WERI-Rb-1 (cell line): ENCODE measurements at regions not wholly inside any gene's neighbourhood (a gene's known extent, or its start where the extent isn't known, plus 50 kb on each side); places are given as distances from the start of the nearest gene placed in this dataset.
"Not testable (repeated sequence)": the region's sequence is repeated elsewhere in the genome, so short reads cannot be mapped to it uniquely, and the experiment has no call there.

Source experiments
- DNase-seq: peaks from one replicate; pipeline ENCODE4 v3.0.0-alpha.2; 2020
- H3K27ac ChIP-seq: fragments of 250-450 bp; sonication (Bioruptor Pico); 2 replicates; pipeline ENCODE4 v1.5.1; 2020; ENCODE audit warnings: mild to moderate bottlenecking, moderate library complexity
- H3K27me3 ChIP-seq: fragments of 250-450 bp; sonication (Bioruptor Pico); 2 replicates; pipeline ENCODE4 v1.5.1; 2021; ENCODE audit warnings: mild to moderate bottlenecking, low read depth, moderate library complexity; ENCODE audit not compliant: insufficient read depth, severe bottlenecking
- H3K36me3 ChIP-seq: fragments of 250-450 bp; sonication (Bioruptor Pico); 2 replicates; pipeline ENCODE4 v1.5.1; 2020; ENCODE audit warnings: mild to moderate bottlenecking, moderate library complexity
- H3K4me3 ChIP-seq: 2 replicates; pipeline ENCODE4 v1.5.1; 2011; ENCODE audit warnings: low read depth, mild to moderate bottlenecking, control low read depth, low read length
- H3K9me3 ChIP-seq: fragments of 250-450 bp; sonication (Bioruptor Pico); 2 replicates; pipeline ENCODE4 v1.5.1; 2021; ENCODE audit warnings: mild to moderate bottlenecking, moderate library complexity; ENCODE audit not compliant: severe bottlenecking
- CTCF ChIP-seq: IDR thresholded peaks from 2 replicates; pipeline ENCODE4 v1.5.1; 2011; ENCODE audit warnings: low read depth, mild to moderate bottlenecking, control low read depth, inconsistent platforms, low read length

DNA sequence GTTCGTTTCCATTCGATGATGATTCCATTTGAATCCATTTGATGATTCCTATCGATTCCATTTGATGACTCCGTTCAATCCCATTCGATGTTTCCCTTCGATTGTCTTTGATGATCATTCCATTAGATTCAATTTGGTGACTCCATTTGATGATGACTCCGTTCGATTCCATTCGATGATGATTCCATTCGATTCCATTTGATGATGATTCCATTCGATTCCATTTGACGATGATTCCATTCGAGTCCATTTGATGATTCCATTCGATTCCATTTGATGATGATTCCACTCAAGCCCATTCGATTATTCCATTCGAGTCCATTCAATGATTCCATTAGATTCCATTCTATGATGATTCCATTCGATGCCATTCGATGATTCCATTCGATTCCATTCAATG is 2730.6 kb downstream of the RPIA start:
- H3K27ac ChIP-seq, DNase-seq, H3K36me3 ChIP-seq, H3K4me3 ChIP-seq: not testable (repeated sequence)
- Histone ChIP-seq H3K27me3 (peaks cover 26% of the 10 kb centered on the region), H3K9me3 (peaks cover 19% of the 10 kb centered on the region)

GRCh38 chr2:91427148-91427547 is 2735.7 kb downstream of the RPIA start:
- not testable (repeated sequence) for H3K4me3 ChIP-seq, H3K27me3 ChIP-seq, H3K27ac ChIP-seq, H3K9me3 ChIP-seq, DNase-seq, H3K36me3 ChIP-seq

DNA sequence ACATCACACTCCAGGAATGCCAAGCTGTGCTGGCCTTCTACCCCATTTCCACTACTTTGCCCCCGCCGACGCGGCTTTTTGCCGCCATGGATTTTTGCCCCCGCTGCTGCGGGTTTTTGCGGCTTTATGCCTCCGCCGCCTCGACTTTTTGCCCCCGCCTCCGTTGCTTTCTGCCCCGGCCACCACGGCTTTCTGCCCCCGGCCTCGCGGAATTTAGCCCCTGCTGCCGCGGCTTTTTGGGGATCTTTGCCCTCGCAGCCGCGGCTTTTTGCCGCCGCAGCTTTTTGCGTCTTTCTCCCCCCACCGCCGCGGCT is 2750.4 kb downstream of the RPIA start:
- H3K27me3 ChIP-seq, result peaks cover 16% of the 10 kb centered on the region

DNA sequence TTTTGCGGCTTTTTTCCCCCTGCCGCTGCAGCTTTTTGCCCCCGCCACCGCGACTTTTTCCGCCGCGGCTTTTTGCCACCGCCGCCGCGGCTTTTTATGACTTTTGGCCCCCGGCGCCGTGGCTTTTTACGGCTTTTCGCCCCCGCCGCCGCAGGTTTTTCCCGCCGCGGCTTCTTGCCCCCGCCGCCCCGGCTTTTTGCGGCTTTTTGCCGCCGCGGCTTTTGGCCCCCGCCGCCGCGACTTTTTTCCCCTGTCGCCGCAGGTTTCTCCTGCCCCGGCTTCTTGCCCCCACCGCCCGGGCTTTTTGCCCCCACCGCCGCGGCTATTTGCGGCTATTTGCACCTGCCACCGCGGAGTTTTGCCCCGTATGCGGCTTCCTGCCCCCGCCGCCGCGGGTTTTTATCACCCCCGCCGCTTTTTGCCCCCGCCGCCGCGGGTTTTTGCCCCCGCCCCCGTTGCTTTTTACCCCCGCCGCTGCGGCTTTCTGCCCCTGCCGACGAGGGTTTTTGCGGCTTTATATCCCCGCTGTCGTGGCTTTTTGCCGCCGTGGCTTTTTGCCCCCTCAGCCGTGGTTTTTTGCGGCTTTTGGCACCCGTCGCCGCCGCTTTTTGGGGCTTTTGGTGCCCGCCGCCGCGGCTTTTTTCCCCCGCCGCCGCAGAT is 2750.9 kb downstream of the RPIA start:
- H3K27me3 ChIP-seq, result peaks cover 12% of the 10 kb centered on the region
- H3K27ac ChIP-seq, result no peak overlapping the region
- DNase-seq, result no peak
- no peak for TF ChIP-seq CTCF
- no peak overlapping the region for H3K4me3 ChIP-seq
- H3K36me3 ChIP-seq, result no peaks in the 10 kb centered on the region
- peaks cover 2% of the 10 kb centered on the region for H3K9me3 ChIP-seq

More for the DNA sequence above, 2750.4 kb downstream of the RPIA start:
- not testable (repeated sequence) for H3K27ac ChIP-seq, DNase-seq, H3K4me3 ChIP-seq, H3K9me3 ChIP-seq, H3K36me3 ChIP-seq

DNA sequence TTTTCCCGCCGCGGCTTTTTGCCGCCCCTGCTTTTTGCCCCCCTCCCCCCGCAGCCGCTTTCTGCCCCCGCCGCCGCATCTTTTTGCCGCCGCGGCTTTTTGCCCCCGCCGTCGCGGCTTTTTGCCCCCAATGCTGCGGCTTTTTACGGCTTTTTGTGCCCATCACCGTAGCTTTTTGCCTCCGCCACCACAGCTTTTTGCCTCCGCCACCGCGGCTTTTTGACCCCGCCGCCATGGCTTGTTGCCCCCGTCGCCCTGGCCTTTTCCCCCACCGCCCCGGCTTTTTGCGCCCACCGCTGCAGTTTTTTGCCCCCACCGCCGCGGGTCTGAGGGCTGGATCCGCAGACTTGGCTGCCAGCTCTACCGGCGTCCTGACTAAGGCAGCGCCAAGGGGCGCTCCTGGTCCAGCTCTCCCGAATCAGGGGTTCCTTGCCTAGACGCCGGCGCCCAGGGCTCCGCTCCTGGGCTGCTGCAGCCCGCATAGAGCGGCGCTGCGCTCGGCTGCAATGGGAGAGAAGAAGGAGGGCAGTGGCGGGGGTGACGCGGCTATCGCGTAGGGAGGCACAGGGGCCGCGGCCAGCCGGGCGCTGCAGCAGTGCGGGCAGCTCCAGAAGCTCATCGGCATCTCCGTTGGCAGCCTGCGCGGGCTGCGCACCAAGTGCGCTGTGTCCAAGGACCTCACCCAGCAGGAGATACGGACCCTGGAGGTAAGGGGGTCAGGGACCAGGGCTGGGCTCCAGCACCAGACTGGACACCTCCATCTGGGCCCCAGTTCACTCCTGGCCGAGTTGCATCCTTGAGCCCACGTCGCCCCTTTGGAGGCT is 2751.6 kb downstream of the RPIA start:
- not testable (repeated sequence) for H3K4me3 ChIP-seq, H3K27ac ChIP-seq, H3K36me3 ChIP-seq, DNase-seq, H3K9me3 ChIP-seq
- peaks cover 11% of the 10 kb centered on the region for H3K27me3 ChIP-seq

GRCh38 chr2:91443730-91444115 is 2752.2 kb downstream of the RPIA start:
- peaks cover 11% of the 10 kb centered on the region for H3K27me3 ChIP-seq
- H3K36me3 ChIP-seq, H3K9me3 ChIP-seq, H3K4me3 ChIP-seq, H3K27ac ChIP-seq, DNase-seq: not testable (repeated sequence)

DNA sequence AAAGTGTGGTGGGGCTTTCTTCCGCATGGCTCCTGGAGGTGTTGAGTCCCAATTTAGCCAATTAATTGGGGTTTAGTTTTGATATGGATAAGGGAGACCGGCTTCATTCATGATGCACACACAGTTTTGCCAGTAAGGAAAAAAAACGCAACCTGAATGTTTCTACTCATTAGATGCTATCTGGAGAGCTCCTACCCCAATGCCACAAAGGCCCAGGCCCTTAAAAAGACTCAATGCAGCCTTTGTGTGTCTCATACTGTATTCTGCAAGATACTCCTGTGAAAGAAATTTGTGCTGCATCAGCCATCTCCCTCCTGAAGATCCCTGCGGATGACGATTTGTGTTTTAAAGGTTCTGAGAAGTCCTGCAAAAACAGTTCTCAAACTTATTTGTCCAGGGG is 2754.2 kb downstream of the RPIA start:
- H3K9me3 ChIP-seq, result not testable (repeated sequence)

DNA sequence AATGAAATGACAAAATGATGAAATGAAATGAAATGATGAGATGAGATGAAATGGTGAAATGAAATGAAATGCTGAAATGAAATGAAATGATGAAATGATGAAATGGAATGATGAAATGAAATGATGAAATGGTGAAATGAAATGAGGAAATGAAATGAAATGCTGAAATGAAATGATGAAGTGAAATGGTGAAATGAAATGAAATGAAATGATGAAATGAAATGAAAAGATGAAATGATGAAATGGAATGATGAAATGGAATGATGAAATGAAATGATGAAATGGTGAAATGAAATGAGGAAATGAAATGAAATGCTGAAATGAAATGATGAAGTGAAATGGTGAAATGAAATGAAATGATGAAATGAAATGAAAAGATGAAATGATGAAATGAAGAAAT is 2755.0 kb downstream of the RPIA start:
- not testable (repeated sequence) for H3K4me3 ChIP-seq, H3K9me3 ChIP-seq, H3K27ac ChIP-seq, DNase-seq, H3K36me3 ChIP-seq
- H3K27me3 ChIP-seq, result peaks cover 11% of the 10 kb centered on the region

More for the DNA sequence above, 2754.2 kb downstream of the RPIA start:
- H3K4me3 ChIP-seq, H3K27ac ChIP-seq, DNase-seq, H3K36me3 ChIP-seq: not testable (repeated sequence)
- H3K27me3 ChIP-seq, result peaks cover 11% of the 10 kb centered on the region

GRCh38 chr2:91446915-91447314 is 2755.4 kb downstream of the RPIA start:
- H3K36me3 ChIP-seq, H3K27ac ChIP-seq, H3K27me3 ChIP-seq, DNase-seq, H3K9me3 ChIP-seq, H3K4me3 ChIP-seq: not testable (repeated sequence)

GRCh38 chr2:91447508-91447907 is 2756.0 kb downstream of the RPIA start:
- H3K9me3 ChIP-seq, H3K27me3 ChIP-seq: not testable (repeated sequence)

GRCh38 chr2:91462292-91462691 is 2770.8 kb downstream of the RPIA start:
- not testable (repeated sequence) for H3K27me3 ChIP-seq, H3K9me3 ChIP-seq, H3K4me3 ChIP-seq, H3K27ac ChIP-seq, DNase-seq, H3K36me3 ChIP-seq

More at GRCh38 chr2:91447508-91447907, 2756.0 kb downstream of the RPIA start:
- not testable (repeated sequence) for H3K36me3 ChIP-seq, DNase-seq, H3K4me3 ChIP-seq, H3K27ac ChIP-seq

DNA sequence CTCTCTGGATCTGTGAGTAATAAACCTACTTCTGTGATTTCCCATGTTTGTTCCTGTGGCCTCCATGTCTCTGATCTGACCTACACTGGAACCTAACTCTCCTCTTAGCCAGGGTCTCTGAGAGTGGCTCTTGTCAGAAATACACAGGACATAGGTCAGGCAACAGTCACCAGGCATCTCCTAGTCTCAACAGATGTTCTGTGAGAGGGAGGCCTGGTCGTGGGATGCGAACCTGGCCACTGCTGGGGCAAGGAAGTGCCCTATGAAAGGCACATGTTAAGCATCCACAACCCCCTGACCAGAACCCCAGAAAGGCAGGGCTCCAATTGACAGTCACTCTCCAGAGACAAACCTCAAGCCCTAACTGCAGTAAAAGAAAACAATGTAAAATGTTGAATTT is 2771.5 kb downstream of the RPIA start:
- not testable (repeated sequence) for H3K27ac ChIP-seq, H3K27me3 ChIP-seq, DNase-seq, H3K36me3 ChIP-seq, H3K9me3 ChIP-seq, H3K4me3 ChIP-seq

DNA sequence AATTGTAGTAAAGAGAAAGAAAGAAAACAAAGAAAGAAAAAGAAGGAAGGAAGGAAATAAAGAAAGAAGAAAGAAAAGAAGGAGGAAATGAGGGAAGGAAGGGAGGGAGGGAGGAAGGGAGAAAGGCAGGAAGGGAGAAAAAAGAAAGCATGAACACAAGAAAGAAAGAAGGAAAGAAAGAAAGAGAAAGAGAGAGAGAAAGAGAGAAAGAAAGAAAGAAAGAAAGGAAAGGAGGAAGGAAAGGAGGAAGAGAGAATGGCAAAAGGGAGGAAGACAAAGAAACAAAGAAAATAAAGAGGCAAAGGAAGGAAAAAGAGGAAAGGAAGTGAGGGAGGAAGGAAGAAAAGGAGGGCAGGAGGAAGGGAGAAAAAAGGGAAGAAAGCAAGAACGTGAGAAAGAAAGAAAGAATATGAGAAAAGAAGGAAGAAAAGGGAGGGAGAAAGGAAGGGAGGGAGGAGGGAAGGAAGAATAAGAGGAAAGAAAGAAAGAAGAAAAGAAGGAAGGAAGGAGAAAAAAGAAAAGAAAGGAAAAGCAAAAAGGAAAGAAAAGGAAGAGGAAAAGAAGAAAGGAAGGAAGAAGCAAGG is 2775.4 kb downstream of the RPIA start:
- DNase-seq, H3K27me3 ChIP-seq, H3K9me3 ChIP-seq, H3K4me3 ChIP-seq, H3K36me3 ChIP-seq, H3K27ac ChIP-seq: not testable (repeated sequence)
